NCI-H187 treated with DMSO at 0.1 percent for 48 hours (cell line): ENCODE measurements at regions not wholly inside any gene's neighbourhood (a gene's known extent, or its start where the extent isn't known, plus 50 kb on each side); places are given as distances from the start of the nearest gene placed in this dataset.
"Not testable (repeated sequence)": the region's sequence is repeated elsewhere in the genome, so short reads cannot be mapped to it uniquely, and the experiment has no call there.

ENCODE experiments used
- DNase-seq: peaks from one replicate; lab custom pipeline; 2025; lab: John Stamatoyannopoulos, UW

GRCh38 chr13:54593504-54593903 is 1564.9 kb downstream of the OLFM4 start:
- DNase-seq = no peak

DNA sequence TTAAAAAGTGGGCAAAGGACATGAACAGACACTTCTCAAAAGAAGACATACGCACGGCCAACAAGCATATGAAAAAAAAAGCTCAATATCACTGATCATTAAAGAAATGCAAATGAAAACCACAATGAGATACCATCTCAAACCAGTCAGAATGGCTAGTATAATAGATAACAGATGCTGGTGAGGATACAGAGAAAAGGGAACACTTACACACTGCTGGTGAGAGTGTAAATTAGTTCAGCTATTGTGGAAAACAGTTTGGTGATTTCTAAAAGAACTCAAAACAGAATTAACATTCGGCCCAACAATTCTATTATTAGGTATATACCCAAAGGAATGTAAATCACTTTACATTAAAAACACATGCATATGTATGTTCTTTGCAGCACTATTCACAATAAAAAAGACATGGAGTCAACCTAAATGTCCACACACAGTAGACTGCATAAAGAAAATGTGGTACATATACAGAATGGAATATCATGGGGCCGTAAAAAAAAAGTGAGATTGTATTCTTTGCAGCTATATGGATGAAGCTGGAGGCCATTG is 1569.0 kb downstream of the OLFM4 start:
- no peak for DNase-seq

- no peak for DNase-seq
These were observed 1570.8 kb downstream of the OLFM4 start for GRCh38 chr13:54599413-54599812.

GRCh38 chr13:54606944-54607343 is 1578.3 kb downstream of the OLFM4 start:
- DNase-seq = no peak

GRCh38 chr13:54607421-54607820 is 1578.8 kb downstream of the OLFM4 start:
- no peak for DNase-seq

- DNase-seq = no peak
These were observed 1582.8 kb downstream of the OLFM4 start for GRCh38 chr13:54611390-54611789.

- DNase-seq = no peak
These were observed 1586.1 kb downstream of the OLFM4 start for GRCh38 chr13:54614726-54615125.

- DNase-seq = not testable (repeated sequence)
These were observed 1597.9 kb downstream of the OLFM4 start for GRCh38 chr13:54626504-54626903.

DNA sequence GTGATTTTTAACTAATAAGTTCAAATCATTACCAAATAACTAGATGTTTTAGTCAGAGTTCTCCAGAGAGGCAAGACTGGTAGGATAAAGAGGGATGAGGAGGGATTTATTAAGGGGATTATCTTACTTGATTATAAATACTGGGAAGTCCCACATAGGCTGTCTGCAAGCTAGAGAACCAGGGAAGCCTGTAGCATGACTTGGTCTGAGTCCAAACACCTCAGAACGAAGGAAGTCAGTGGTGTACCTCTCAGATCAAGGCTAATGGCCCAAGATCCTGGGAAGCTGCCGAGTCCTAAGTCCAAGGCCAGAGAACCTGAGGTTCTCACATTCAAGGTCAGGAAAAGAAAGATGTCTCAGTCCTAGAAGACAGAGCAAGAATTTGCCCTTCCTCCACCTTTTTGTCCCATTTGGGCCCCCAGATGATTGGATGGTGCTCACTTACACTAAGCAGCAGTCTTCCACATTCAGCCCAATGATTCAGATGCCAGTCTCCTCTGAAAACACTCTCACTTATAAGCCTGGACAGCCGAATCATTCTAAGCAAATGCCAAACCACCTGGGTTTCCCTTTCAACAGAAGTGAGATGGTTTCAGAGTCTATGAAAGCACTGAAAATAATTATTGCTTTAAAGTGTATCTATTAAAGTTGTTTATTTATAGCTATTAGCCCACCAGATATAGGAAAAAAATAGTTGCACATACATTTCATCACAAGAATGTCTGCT is 1599.2 kb downstream of the OLFM4 start:
- no peak for DNase-seq

DNA sequence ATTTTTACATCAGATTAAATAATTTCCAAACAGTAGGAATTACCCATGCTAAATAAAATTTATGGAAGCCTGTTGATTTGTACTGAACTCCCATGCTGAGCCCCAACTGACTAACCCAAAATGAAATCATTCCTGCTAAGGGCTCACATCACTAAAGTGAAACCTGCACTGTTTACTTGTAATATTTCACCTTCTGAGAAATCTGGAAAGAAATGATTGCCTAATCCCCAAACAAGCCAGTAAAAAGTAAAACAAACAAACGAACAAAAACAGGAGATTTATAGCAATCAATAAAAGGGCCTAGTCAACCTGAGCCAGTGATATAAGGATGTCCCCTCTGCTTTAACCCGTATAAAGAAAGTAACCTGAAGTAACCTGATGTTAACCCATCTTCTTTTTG is 1599.8 kb downstream of the OLFM4 start:
- no peak for DNase-seq

DNA sequence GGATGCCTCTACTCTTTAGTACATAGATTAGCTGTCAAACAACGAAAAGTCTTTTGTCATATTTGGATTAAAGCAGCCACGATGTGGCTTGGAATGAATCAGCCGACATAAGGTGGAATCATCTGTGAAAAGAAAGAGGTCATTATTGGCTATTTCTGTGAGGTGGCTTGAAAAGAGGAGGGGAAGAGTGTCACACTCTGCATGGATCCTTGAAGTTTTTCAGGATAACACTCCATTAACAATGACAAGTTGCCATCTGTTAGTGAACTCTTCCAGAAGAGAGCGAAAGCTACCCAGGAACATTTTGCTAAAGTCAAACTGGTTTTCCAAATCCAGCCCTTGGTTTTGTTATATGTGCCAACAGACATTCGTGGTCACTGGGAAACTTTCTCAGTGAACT is 1604.8 kb downstream of the OLFM4 start:
- no peak for DNase-seq

- DNase-seq = no peak
These were observed 1607.6 kb downstream of the OLFM4 start for GRCh38 chr13:54636231-54636630.

DNA sequence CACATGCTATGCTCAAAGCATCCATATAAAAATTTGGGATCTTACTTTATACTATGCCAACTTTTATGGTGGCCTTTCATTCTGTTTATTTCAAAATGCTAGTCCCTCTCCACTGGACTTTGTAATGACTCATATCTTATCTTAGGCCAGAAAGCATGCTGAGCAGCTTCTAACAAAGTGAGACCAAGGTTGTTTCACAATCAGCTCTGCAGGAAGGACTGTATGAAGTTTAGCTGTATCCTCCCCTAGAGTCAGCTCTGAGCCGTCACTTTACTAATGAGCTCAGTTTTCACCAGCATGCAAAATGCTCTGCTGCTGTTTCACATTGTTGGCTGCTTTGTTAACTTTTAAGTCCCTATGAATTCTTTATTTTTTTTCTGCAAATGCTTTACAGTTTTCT is 1608.8 kb downstream of the OLFM4 start:
- no peak for DNase-seq

DNA sequence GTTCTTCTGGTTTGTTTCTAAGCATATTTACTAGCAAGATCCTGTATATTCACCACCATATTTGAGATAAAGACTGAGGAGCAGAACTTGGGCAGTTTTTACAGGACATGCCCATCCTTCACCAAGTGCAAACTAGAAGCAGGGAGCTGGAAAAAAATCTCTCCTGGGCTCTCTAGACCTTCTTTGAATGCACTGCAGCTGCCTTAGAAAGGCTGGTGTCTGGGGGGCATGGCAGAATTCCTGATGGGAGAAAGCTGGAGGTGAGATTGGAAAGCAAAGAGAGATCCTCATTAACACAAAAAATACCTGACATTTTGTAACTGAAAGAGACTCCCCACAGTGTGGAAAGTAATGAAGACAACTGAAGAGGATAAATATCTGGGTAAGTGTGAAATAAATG is 1612.1 kb downstream of the OLFM4 start:
- DNase-seq = no peak

DNA sequence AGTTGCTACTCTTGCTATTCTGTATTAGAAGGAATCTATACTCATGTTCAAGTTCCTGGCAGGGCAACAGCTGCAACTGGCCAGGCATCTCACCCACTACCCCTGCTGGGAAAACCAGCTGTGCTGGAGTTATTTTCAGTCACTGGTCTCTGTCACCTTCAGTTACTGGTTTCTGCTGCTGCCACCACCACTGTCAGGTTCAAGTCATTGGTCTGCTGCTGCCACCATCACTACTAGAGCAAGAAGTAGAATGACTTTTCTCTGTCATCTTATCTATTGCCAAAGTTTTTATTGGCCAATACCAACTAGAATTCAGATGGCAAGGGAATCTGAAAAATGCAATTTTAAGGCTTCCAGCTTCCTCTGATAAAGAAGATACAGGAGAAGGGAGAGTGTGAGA is 1615.2 kb downstream of the OLFM4 start:
- DNase-seq = no peak

DNA sequence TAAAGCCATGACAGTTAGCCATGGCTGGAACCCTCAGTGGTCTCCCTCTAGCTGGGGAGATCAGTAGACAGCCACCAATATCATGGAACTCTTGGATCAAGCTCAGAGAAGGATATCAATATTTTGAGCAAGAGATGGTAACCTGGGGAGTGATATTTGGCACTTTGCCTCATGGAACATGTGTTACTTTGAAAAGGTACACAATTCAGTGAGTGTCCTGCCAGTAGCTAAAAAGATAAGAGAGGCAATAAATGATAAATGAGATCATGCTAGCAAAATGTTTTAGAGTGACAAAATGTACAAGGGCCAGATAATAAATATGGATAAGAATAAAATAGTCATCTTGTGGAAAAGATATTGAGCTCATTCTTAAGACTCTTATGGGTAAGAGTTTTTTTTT is 1618.7 kb downstream of the OLFM4 start:
- DNase-seq = no peak

- DNase-seq = no peak
These were observed 1629.0 kb downstream of the OLFM4 start for GRCh38 chr13:54657588-54657987.

DNA sequence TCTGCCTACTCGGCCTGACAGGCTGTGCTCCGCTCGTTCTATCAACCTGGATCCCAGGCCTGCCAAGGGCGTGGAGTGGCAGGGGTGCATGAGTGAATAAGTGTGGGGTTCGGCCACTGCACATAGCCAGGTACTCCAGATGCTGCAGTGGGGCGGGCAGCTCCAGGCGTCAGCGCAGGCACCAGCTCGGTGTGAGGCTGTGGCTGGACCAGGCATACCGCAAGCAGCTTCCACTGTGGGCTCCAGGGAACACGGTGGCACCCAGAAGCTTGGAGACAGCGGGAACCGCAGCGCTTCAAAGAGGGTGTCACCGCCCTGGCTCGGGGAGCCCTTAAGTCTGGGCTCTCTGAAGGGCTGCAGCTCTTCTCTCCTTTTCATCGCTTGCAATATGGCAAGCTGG is 1630.2 kb downstream of the OLFM4 start:
- DNase-seq = no peak

GRCh38 chr13:54660277-54660676 is 1631.7 kb downstream of the OLFM4 start:
- no peak for DNase-seq

DNA sequence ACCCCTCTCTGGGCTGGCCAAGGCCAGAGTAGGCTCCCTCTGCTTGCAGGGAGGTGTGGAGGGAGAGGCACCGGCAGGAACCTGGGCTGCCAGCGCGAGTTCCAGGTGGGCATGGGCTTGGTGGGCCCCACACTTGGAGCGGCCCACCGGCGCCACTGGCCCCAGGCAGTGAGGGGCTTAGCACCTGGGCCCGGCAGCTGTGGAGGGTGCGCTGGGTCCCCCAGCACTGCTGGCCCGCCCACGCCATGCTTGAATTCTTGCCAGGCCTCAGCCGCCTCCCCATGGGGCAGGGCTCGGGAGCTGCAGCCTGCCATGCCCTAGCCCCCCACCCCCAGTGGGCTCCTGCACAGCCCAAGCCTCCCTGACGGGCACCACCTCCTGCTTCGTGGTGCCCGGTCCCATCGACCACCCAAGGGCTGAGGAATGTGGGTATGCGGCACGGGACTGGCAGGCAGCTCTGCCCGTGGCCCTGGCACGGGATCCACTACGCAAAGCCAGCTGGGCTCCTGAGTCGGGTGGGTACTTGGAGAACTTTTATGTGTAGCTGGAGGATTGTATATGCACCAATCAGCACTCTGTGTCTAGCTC is 1648.0 kb downstream of the OLFM4 start:
- DNase-seq = no peak

GRCh38 chr13:54682184-54682583 is 1653.6 kb downstream of the OLFM4 start:
- no peak for DNase-seq

GRCh38 chr13:54687173-54687572 is 1658.6 kb downstream of the OLFM4 start:
- no peak for DNase-seq

DNA sequence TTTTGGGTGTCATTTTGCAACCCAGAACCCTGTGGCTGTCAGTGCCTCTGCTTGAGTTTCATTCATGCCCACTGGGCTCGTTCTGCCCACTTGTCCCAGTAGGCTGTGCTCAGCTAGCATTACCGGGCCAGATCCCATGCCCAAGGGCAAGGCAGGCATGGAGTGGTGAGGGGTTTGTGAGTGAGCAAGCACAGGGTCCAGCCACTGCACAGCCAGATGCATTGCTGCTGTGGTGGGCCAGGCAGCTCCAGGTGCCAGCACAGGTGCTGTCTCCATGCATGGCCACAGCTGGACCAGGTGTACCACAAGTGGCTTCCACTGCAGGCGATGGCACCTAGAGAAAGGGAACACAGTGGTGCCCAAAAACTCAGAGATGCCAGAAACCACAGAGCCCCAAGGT is 1671.2 kb downstream of the OLFM4 start:
- no peak for DNase-seq

DNA sequence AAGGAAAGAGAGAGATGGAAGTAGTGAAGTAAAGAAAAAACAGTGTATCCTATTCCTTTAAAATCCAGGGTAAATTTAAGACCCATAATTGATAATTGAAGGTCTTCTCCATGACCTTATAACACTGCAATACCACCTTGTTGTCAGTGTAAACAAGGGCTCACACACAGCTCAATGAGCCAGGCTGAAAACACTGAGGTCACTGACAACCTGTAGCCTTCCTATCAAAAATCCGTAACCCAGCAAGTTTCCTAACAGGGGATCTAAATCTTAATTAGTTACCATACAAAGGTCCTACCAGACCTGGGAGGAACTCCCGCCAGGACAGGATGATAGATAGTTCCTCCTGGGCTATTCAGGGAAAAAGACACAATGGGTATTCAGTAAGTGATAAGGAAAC is 1677.1 kb downstream of the OLFM4 start:
- no peak for DNase-seq
